PC-9 (cell line): ENCODE measurements at regions not wholly inside any gene's neighbourhood (a gene's known extent, or its start where the extent isn't known, plus 50 kb on each side); places are given as distances from the start of the nearest gene placed in this dataset.

Experiments
- BruUV-seq: library from RNA; stranded (reverse); fragments of 400-500 nt; replicated peaks from 2 replicates; lab custom pipeline; 2021; lab: Mats Ljungman, UMichigan
- CTCF ChIA-PET: fragments of 300-600 bp; sonication (Branson Sonifier 250); formaldehyde crosslinking; loops from one replicate; lab custom pipeline; 2022; ENCODE audit warnings: antibody characterized with exemption; lab: Charles Lee
- POLR2A ChIA-PET: fragments of 300-600 bp; sonication (Branson Sonifier 250); formaldehyde crosslinking; loops from one replicate; lab custom pipeline; 2022; ENCODE audit warnings: antibody characterized with exemption; ENCODE audit not compliant: unreplicated experiment; lab: Charles Lee
- DNase-seq, 2 experiments: peaks; one replicate each; pipeline versions ENCODE4 v3.0.0 to v3.0.0-alpha.2; 2015 to 2022; ENCODE audit warnings: mixed read lengths in 1 of 2
- H2AFZ ChIP-seq: fragments of 200-600 bp; sonication (generic); 2 replicates; pipeline ENCODE4 v1.8.1; 2017; ENCODE audit warnings: antibody characterized with exemption
- H3F3A ChIP-seq: fragments of 200-600 bp; sonication (generic); 2 replicates; pipeline ENCODE4 v1.8.1; 2017; ENCODE audit warnings: antibody characterized with exemption, mild to moderate bottlenecking, low read depth; ENCODE audit not compliant: insufficient read depth
- H3K27ac ChIP-seq: fragments of 200-600 bp; sonication (generic); 2 replicates; pipeline ENCODE4 v1.6.1; 2016; ENCODE audit warnings: mixed run types
- H3K27me3 ChIP-seq: fragments of 200-600 bp; sonication (generic); 2 replicates; pipeline ENCODE4 v1.6.1; 2016; ENCODE audit warnings: low read depth, mixed run types; ENCODE audit not compliant: insufficient read depth
- H3K36me3 ChIP-seq: fragments of 200-600 bp; sonication (generic); 2 replicates; pipeline ENCODE4 v1.6.1; 2016; ENCODE audit warnings: low read depth, mixed run types
- H3K4me1 ChIP-seq: fragments of 200-600 bp; sonication (generic); replicated peaks from 2 replicates; pipeline ENCODE4 v1.6.1; 2016; ENCODE audit warnings: mixed run types; ENCODE audit not compliant: insufficient read depth
- H3K4me2 ChIP-seq: fragments of 200-600 bp; sonication (generic); 2 replicates; pipeline ENCODE4 v1.6.1; 2017; ENCODE audit warnings: mixed run types
- H3K4me3 ChIP-seq: fragments of 200-600 bp; sonication (generic); 2 replicates; pipeline ENCODE4 v1.6.1; 2016; ENCODE audit warnings: mixed run types
- H3K79me2 ChIP-seq: fragments of 200-600 bp; sonication (generic); 2 replicates; pipeline ENCODE4 v1.6.1; 2017; ENCODE audit warnings: low read depth, mixed run types
- H3K9me2 ChIP-seq: fragments of 200-600 bp; sonication (generic); 2 replicates; pipeline ENCODE4 v1.8.1; 2017; ENCODE audit warnings: mild to moderate bottlenecking; ENCODE audit not compliant: insufficient read depth
- H3K9me3 ChIP-seq: fragments of 200-600 bp; sonication (generic); 2 replicates; pipeline ENCODE4 v1.8.1; 2016; ENCODE audit warnings: low read depth; ENCODE audit not compliant: insufficient read depth
- H4K20me1 ChIP-seq: fragments of 200-600 bp; sonication (generic); 2 replicates; pipeline ENCODE4 v1.8.1; 2017; ENCODE audit not compliant: insufficient read depth
- CTCF ChIP-seq: fragments of 200-600 bp; sonication (generic); conservative IDR thresholded peaks from 2 replicates; pipeline ENCODE4 v1.6.1; 2017; ENCODE audit warnings: mixed run types, antibody characterized with exemption, mild to moderate bottlenecking, moderate library complexity
- EZH2 ChIP-seq: fragments of 200-600 bp; sonication (generic); IDR thresholded peaks from 2 replicates; pipeline ENCODE4 v1.8.0; 2017; ENCODE audit warnings: antibody characterized with exemption, low read depth
- intact Hi-C: fragments of 100-400 bp; cut with micrococcal nuclease; formaldehyde crosslinking; loops from one replicate; pipeline ENCODE4 v1.10.0; 2022; ENCODE audit not compliant: unreplicated experiment

- H3K36me3 ChIP-seq: no peaks in the 10 kb centered on the region
- no peak overlapping the region for H3K27ac ChIP-seq
- CTCF ChIA-PET: no interaction called here
Measured at GRCh38 chr1:30277911-30278310, 445.5 kb downstream of the MATN1 start.

GRCh38 chr1:30277415-30277814, 446.0 kb downstream of the MATN1 start:
- Histone ChIP-seq H3K27ac (no peak overlapping the region), H2AFZ (no peak overlapping the region), H3F3A (no peaks in the 10 kb centered on the region), H3K9me3 (no peaks in the 10 kb centered on the region), H3K4me2 (no peak overlapping the region), H3K79me2 (no peaks in the 10 kb centered on the region), H3K36me3 (no peaks in the 10 kb centered on the region), H3K9me2 (no peaks in the 10 kb centered on the region), H3K27me3 (no peaks in the 10 kb centered on the region), H3K4me3 (no peak overlapping the region), H3K4me1 (no peaks in the 10 kb centered on the region), H4K20me1 (no peaks in the 10 kb centered on the region)
- no peak for DNase-seq
- intact Hi-C loops: no loop called here
- ChIA-PET POLR2A (no interaction called here), CTCF (no interaction called here)
- TF ChIP-seq EZH2 (no peak), CTCF (no peak)
- no TSS peak for BruUV-seq

More at GRCh38 chr1:30277911-30278310, 445.5 kb downstream of the MATN1 start:
- no peaks in the 10 kb centered on the region for H3K9me3 ChIP-seq
- no peak overlapping the region for H3K4me3 ChIP-seq
- no peaks in the 10 kb centered on the region for H3K27me3 ChIP-seq
- no peaks in the 10 kb centered on the region for H3K79me2 ChIP-seq
- no peak overlapping the region for H2AFZ ChIP-seq
- no peaks in the 10 kb centered on the region for H3F3A ChIP-seq
- H3K4me2 ChIP-seq: no peak overlapping the region
- no peaks in the 10 kb centered on the region for H3K9me2 ChIP-seq
- BruUV-seq: no TSS peak
- H4K20me1 ChIP-seq: no peaks in the 10 kb centered on the region
- no peak for DNase-seq
- no peak for TF ChIP-seq CTCF
- TF ChIP-seq EZH2: no peak
- intact Hi-C loops: no loop called here
- H3K4me1 ChIP-seq: no peaks in the 10 kb centered on the region
- POLR2A ChIA-PET: no interaction called here

- ChIA-PET CTCF (no interaction called here), POLR2A (no interaction called here)
- intact Hi-C loops: no loop called here
- Histone ChIP-seq H3K4me3 (no peak overlapping the region), H3K27ac (no peak overlapping the region), H3K4me1 (no peaks in the 10 kb centered on the region), H3F3A (no peaks in the 10 kb centered on the region), H3K36me3 (no peaks in the 10 kb centered on the region), H3K4me2 (no peak overlapping the region), H3K9me2 (no peaks in the 10 kb centered on the region), H4K20me1 (no peaks in the 10 kb centered on the region), H3K9me3 (no peaks in the 10 kb centered on the region), H3K79me2 (no peaks in the 10 kb centered on the region), H3K27me3 (0 out of 2 replicates have a peak, but pooled peaks cover 5% of the 10 kb centered on the region), H2AFZ (no peak overlapping the region)
- TF ChIP-seq EZH2 (no peak), CTCF (no peak)
- no TSS peak for BruUV-seq
- no peak for DNase-seq
Measured at GRCh38 chr1:30275926-30276764, 447.2 kb downstream of the MATN1 start.
